ENCODE measurements at regions not wholly inside any gene's neighbourhood (a gene's known extent, or its start where the extent isn't known, plus 50 kb on each side); places are given as distances from the start of the nearest gene placed in this dataset.
A peak's percentile ranks its signal among the peaks of the same experiment; 100 is the strongest.

GRCh38 chr1:234866007-234866866 is 256.3 kb upstream of the IRF2BP2 start:
- ChIA-PET CTCF (ENCODE audit: low intra/inter-chr PET ratio) (no interaction called here), POLR2A (interaction anchor here (0.6 to 3.2 kb wide), 14 partner anchors 8 to 262 kb away, joined by 3 to 20 read pairs (median 4); partner anchors contain the start of gene IRF2BP2)
- peaks cover 50 to 74% of the 10 kb centered on the region in 2 experiments for H3K4me1 ChIP-seq (replicated peaks in 1 of 2; ENCODE audit: control insufficient read depth in 2 of 2, insufficient read depth in 2 of 2, low read length in 2 of 2)
- DNase-seq (ENCODE audit: extremely low read depth in 1 of 4, low spot score in 3 of 4) (peak; percentile 86 to 98 (median 92)), FAIRE-seq (peak; percentile 99), ATAC-seq (peak; percentile 87)
- no peaks in the 10 kb centered on the region for H3K27me3 ChIP-seq (ENCODE audit: control insufficient read depth in 2 of 2, insufficient read depth in 2 of 2, low read length in 2 of 2)
- in situ Hi-C loops (cut with MboI) (loop anchor here (5.0 kb wide), 1 partner anchor 134 kb away; no protein-coding TSS in a partner anchor), intact Hi-C loops (cut with micrococcal nuclease) (loop anchor here (1.0 to 10.0 kb wide), 7 partner anchors 10 to 491 kb away; partner anchors contain the start of gene COA6)
- H3K4me3 ChIP-seq: no peak overlapping the region
- H3K9me3 ChIP-seq (replicated peaks; ENCODE audit: control insufficient read depth, insufficient read depth, low read depth, low read length): peaks cover 9% of the 10 kb centered on the region
- no peaks in the 10 kb centered on the region for H4K20me1 ChIP-seq (replicated peaks; ENCODE audit: control insufficient read depth, insufficient read depth, low read length)
- H3K9ac ChIP-seq (ENCODE audit: insufficient read depth in 1 of 2, low read depth in 2 of 2, low read length in 2 of 2): peak overlapping the region; percentile 3 to 88; a peak in 3 of 4 replicates
- peak overlapping the region; percentile 82 for H3K4me2 ChIP-seq (ENCODE audit: insufficient read depth, low read length)
- BruUV-seq (replicated peaks): no TSS peak
- peaks cover 2% of the 10 kb centered on the region; the same call in 1 of the 3 replicates for H3K79me2 ChIP-seq (ENCODE audit: control insufficient read depth, insufficient read depth, low read length)
- peak overlapping the region; percentile 91 for H3K27ac ChIP-seq (ENCODE audit: extremely low read depth, low read depth, low read length)
- WGBS (ENCODE audit: insufficient coverage, low coverage, missing lambda C conversion rate): 18% methylated on average over 18 of the region's 18 CpGs
- H3K36me3 ChIP-seq (ENCODE audit: control insufficient read depth, insufficient read depth, low read length): no peaks in the 10 kb centered on the region
- peak overlapping the region; percentile 67 for H2AFZ ChIP-seq (ENCODE audit: low read depth, low read length)
- H3K9me1 ChIP-seq (ENCODE audit: control insufficient read depth, insufficient read depth, low read length): no peaks in the 10 kb centered on the region
- TF ChIP-seq RFX1 (IDR thresholded peaks at IDR 0.05) (no peak), ZNF282 (CRISPR knock-in tag; IDR thresholded peaks at IDR 0.05) (no peak), ZNF398 (CRISPR knock-in tag; IDR thresholded peaks at IDR 0.05) (no peak), MYBL2 (IDR thresholded peaks at IDR 0.05; ENCODE audit: low read depth) (peak; percentile 8; the same call in 1 of the 2 replicates), MYBL2 (CRISPR knock-in tag; IDR thresholded peaks at IDR 0.05; ENCODE audit: borderline replicate concordance) (no peak), GTF2E2 (tag; IDR thresholded peaks at IDR 0.05) (no peak), ZC3H8 (IDR thresholded peaks at IDR 0.05) (no peak; the same call in 1 of the 2 replicates), ZBTB43 (CRISPR knock-in tag; IDR thresholded peaks at IDR 0.05) (no peak; the same call in 1 of the 2 replicates), IRF2 (CRISPR knock-in tag; IDR thresholded peaks at IDR 0.05) (no peak), ILF3 (IDR thresholded peaks at IDR 0.05; ENCODE audit: borderline replicate concordance) (no peak), PRPF4 (IDR thresholded peaks at IDR 0.05; ENCODE audit: insufficient read depth, low read depth, low read length, poor library complexity, severe bottlenecking) (no peak), SOX6 (IDR thresholded peaks at IDR 0.05) (peak; percentile 98), SIRT6 (IDR thresholded peaks at IDR 0.05; ENCODE audit: low read depth, low read length) (no peak), MAX (CRISPR knock-in tag; IDR thresholded peaks at IDR 0.05) (peak; percentile 90), KDM4B (IDR thresholded peaks at IDR 0.05; ENCODE audit: borderline replicate concordance in 2 of 2, low read depth in 1 of 2) (no peak), MEF2A (IDR thresholded peaks at IDR 0.05; ENCODE audit: control insufficient read depth, low read depth, low read length) (0 out of 2 replicates have a peak, but pooled peaks have one; percentile 22), NCOA6 (IDR thresholded peaks at IDR 0.05) (no peak; the same call in 1 of the 2 replicates)

All from K562 (cell line).